Epithelial cell of proximal tubule (primary cell): ENCODE measurements at regions not wholly inside any gene's neighbourhood (a gene's known extent, or its start where the extent isn't known, plus 50 kb on each side); places are given as distances from the start of the nearest gene placed in this dataset.

Experiments
- DNase-seq: peaks from one replicate; pipeline ENCODE4 v3.0.0-alpha.2; 2011; ENCODE audit warnings: low read depth
- H3K4me3 ChIP-seq: 2 replicates; pipeline ENCODE4 v1.5.1; 2011; ENCODE audit warnings: low read depth, mild to moderate bottlenecking, low read length
- TF ChIP-seq, protein P1 (sequence below): conservative IDR thresholded peaks from 2 replicates; pipeline ENCODE4 v1.5.1; 2012; ENCODE audit warnings: low read depth, mild to moderate bottlenecking, low read length

DNA sequence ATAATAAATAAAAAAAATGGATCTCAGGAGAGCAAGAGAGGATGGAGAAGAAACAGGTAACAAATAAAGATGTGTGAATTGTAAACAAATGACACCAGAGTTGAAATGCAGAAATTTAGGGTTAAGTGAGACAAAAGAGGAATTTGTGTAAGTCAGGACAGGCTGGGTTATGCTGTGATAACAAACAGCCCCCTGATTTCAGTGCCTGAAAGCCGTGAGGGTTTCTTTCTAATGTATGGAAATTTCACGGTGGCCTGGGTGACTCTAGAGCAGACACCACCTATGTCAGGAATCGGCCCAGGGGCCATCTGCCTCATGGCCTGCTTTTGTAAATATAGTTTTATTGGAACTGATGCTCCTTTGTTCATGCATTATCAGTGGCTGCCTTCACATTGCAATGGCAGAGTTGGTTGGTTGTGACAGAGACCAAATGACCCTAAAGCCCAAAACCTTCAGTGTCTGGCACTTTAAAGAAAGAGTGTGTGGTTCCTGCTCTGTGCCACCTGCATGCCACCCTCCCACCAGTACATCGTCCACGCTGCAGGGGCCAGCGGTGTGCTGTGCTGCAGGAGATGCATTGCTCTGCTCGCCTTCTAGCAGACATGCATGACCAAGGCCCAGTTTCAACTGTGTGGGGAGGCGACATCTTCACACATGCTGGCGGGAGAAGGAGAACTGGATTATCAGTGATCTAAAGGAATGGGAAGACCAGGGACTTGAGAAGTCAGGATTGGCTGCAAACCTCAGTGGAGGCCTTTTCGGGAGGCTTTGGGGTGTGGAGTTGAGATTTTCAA lies 221.2 kb upstream of the APCDD1 start:
- no peak for DNase-seq
- TF ChIP-seq, protein P1, sequence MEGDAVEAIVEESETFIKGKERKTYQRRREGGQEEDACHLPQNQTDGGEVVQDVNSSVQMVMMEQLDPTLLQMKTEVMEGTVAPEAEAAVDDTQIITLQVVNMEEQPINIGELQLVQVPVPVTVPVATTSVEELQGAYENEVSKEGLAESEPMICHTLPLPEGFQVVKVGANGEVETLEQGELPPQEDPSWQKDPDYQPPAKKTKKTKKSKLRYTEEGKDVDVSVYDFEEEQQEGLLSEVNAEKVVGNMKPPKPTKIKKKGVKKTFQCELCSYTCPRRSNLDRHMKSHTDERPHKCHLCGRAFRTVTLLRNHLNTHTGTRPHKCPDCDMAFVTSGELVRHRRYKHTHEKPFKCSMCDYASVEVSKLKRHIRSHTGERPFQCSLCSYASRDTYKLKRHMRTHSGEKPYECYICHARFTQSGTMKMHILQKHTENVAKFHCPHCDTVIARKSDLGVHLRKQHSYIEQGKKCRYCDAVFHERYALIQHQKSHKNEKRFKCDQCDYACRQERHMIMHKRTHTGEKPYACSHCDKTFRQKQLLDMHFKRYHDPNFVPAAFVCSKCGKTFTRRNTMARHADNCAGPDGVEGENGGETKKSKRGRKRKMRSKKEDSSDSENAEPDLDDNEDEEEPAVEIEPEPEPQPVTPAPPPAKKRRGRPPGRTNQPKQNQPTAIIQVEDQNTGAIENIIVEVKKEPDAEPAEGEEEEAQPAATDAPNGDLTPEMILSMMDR: no peak
- no peak overlapping the region for H3K4me3 ChIP-seq

DNA sequence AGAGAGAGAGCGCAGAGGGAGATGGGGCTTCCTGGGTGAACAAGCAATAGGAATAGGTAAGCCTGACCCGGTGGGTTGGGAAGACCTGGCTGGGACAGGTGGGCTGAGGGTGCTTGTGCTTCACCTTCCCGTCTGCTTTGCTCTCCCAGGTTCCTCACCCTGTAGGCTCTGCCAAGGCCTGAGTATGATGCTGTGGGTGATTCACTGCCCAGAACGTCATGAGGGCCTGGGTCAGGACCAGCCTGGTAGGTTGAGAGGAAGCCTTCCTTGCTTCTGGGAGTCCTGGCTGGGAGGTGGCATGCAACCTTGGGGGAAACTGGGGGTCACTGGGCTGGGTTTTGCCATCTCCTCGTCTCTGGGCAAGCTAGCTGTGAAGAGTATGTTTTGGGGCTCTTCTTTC lies 220.2 kb upstream of the APCDD1 start:
- no peak for DNase-seq
- TF ChIP-seq, protein P1: no peak

DNA sequence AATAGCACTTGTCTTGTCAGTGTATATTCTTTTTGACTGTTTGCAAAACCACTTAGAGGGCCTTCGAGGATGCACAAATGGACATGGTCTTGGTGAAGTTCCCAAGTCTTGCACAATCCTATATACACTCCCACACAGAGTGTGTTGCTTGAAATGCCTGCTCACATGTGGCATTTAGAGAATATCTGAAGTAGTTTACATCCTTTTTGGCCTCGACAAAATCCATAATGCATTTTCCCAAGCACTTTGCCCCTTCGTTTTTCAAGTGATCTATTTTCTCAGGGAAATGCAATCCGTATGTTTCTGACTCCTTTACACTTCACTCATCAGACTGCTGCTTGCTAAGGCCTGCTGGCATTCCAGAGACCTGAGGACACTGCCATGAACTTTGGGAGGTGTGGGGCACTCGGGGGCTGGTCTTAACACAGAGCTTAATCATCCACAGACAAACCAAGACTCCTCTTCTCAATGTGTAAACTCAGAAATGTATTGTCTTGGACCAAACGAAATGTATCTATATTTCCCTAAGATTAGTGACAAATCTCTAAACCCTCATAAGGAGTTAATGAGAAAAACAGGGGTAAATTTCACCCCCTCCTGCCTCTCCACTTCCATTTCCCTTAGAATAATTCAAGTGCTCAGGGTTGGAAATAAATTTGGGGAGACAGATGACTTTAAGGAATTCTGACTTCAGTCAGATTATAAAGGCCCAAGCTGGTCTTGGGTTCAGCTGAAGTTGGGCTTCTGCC lies 219.3 kb upstream of the APCDD1 start:
- DNase-seq: peak; percentile 25
- no peak overlapping the region for H3K4me3 ChIP-seq
- TF ChIP-seq, protein P1: no peak

More for the DNA sequence above, 220.2 kb upstream of the APCDD1 start:
- no peak overlapping the region for H3K4me3 ChIP-seq

DNA sequence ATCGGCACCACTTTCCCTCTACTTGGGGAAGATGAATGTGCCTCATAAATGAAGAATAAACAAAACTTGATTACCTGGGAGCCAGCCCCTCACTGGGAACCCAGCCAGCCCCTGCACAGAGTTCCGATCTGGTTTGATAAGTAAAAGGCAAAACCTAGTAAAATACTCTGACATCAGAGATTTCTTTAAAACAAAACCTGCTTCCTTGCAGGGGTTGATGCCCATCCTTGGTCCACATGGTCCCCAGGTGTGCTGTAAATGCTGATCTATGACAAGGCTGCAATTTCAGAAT lies 218.8 kb upstream of the APCDD1 start:
- no peak for DNase-seq
- H3K4me3 ChIP-seq: no peak overlapping the region

DNA sequence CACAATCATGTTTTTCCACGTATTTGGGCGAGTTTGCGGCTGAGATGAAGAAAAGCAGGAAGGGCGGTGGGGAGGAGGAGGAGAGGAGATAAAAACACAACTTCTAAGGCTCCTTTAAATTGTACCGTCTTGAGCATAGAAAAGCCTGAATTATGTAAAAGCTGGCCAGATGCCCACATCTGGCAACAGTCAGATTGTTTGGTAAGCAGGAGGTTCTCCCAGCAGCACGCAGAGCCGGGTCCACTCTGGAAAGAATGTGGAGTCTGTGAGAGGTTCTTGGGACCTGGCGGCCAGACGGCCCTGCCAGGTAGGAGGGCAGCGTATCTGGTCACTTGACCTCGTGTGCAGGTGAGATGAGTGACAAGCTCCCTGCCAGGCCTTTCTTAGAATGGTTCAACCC lies 215.3 kb upstream of the APCDD1 start:
- TF ChIP-seq, protein P1: no peak
- H3K4me3 ChIP-seq: no peak overlapping the region
- no peak for DNase-seq

More for the DNA sequence above, 218.8 kb upstream of the APCDD1 start:
- TF ChIP-seq, protein P1: no peak

DNA sequence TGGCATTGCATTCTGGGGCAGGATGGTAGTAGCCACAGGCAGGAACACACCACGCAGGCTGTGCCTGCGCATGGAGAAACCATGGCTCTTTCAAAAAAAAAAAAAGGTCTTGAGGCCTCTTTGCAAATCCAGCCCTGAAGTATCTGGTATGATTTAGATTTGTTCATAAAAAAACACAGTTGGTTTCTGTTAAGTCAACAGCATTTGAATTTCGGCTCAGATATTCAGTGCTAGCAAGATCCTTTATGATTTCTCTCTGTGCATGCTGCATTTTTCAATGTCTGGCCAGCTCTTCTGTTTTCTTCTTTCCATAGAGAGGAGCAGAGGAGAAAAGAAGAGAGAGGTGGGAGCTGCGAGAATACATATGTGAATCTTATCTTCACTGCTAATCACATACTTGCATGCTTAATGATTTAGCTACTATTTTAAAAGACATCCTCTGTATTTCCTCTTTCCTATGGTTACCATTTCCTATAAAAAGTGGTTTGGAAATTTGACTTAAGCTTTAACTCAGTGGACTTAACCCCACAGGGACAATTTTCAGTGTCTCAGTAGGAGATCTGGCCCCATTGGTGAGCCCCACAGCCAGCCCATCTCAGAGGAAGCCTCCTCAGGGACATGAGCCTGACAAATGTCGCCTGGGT lies 214.3 kb upstream of the APCDD1 start:
- TF ChIP-seq, protein P1: no peak
- no peak for DNase-seq
- no peak overlapping the region for H3K4me3 ChIP-seq
